A673 (cell line): ENCODE measurements at regions not wholly inside any gene's neighbourhood (a gene's known extent, or its start where the extent isn't known, plus 50 kb on each side); places are given as distances from the start of the nearest gene placed in this dataset.

Experiments used
- BruUV-seq: library from RNA; stranded (reverse); fragments of 400-500 nt; replicated peaks from 2 replicates; lab custom pipeline; 2021; lab: Mats Ljungman, UMichigan
- CTCF ChIA-PET: fragments of 300-600 bp; sonication (Branson Sonifier 250); formaldehyde crosslinking; loops from one replicate; lab custom pipeline; 2022; ENCODE audit warnings: antibody characterized with exemption; lab: Charles Lee
- POLR2A ChIA-PET: fragments of 300-600 bp; sonication (Branson Sonifier 250); formaldehyde crosslinking; loops from one replicate; lab custom pipeline; 2022; ENCODE audit warnings: antibody characterized with exemption; ENCODE audit not compliant: low non-redundant PET; lab: Charles Lee
- DNase-seq: peaks from one replicate; pipeline ENCODE4 v3.0.0-alpha.2; 2015; ENCODE audit warnings: low spot score
- H3K27ac ChIP-seq: fragments of 200-600 bp; sonication (generic); 2 replicates; pipeline ENCODE4 v1.5.1; 2016; ENCODE audit warnings: mixed run types, low read depth, mild to moderate bottlenecking, mixed read lengths, antibody characterized with exemption, low read length; ENCODE audit not compliant: poor library complexity, severe bottlenecking
- H3K27me3 ChIP-seq: fragments of 200-600 bp; sonication (generic); replicated peaks from 2 replicates; pipeline ENCODE4 v1.6.1; 2017; ENCODE audit warnings: mixed run types, low read depth, mild to moderate bottlenecking, mixed read lengths, antibody characterized with exemption, low read length; ENCODE audit not compliant: insufficient read depth, poor library complexity
- H3K36me3 ChIP-seq: fragments of 200-600 bp; sonication (generic); 2 replicates; pipeline ENCODE4 v1.6.1; 2016; ENCODE audit warnings: mixed run types, mild to moderate bottlenecking, mixed read lengths, antibody characterized with exemption, low read length; ENCODE audit not compliant: insufficient read depth, poor library complexity, severe bottlenecking
- H3K4me1 ChIP-seq: fragments of 200-600 bp; sonication (generic); 2 replicates; pipeline ENCODE4 v1.6.1; 2017; ENCODE audit warnings: mixed run types, mild to moderate bottlenecking, mixed read lengths, antibody characterized with exemption, low read length; ENCODE audit not compliant: insufficient read depth, poor library complexity, severe bottlenecking
- H3K4me3 ChIP-seq: fragments of 200-600 bp; sonication (generic); 2 replicates; pipeline ENCODE4 v1.5.1; 2016; ENCODE audit warnings: low read depth, mixed run types, mild to moderate bottlenecking, mixed read lengths, low read length; ENCODE audit not compliant: poor library complexity, severe bottlenecking
- H3K9me3 ChIP-seq: fragments of 200-600 bp; sonication (generic); 2 replicates; pipeline ENCODE4 v1.6.1; 2016; ENCODE audit warnings: mixed run types, low read depth, mild to moderate bottlenecking, mixed read lengths, antibody characterized with exemption, low read length; ENCODE audit not compliant: poor library complexity, severe bottlenecking
- EZH2 ChIP-seq: fragments of 200-600 bp; sonication (generic); IDR thresholded peaks from 2 replicates; pipeline ENCODE4 v1.6.1; 2017; ENCODE audit warnings: borderline replicate concordance, low read depth, mild to moderate bottlenecking, mixed read lengths, antibody characterized with exemption, low read length; ENCODE audit not compliant: poor library complexity, severe bottlenecking
- intact Hi-C: fragments of 100-400 bp; cut with micrococcal nuclease; formaldehyde crosslinking; loops from one replicate; pipeline ENCODE4 v1.10.0; 2022; ENCODE audit not compliant: unreplicated experiment
- TF ChIP-seq, protein P1 (sequence below): fragments of 300-800, 200-600 bp; sonication (generic); conservative IDR thresholded peaks from 2 replicates; pipeline ENCODE4 v1.5.1; 2017; ENCODE audit warnings: low read depth, mild to moderate bottlenecking, antibody characterized with exemption, low read length, moderate library complexity, mixed read lengths

DNA sequence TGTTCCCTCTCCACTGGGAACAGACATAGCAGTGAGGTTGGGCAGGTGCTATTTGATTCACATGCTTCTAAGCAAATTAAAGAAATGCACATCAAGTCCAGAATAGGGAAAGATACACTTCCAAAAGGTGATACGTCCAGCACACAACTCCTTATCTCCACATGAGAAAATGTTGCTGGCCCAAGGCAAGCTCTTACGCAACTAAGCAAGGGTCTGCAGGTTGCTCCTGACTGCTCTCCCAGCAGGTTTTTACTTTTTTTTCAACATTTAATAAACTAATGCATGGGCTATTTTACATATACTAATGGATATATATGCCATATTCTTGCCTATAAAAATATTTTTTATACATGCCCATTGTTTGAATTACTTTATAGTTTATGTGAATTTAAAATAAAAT is 818.5 kb upstream of the ROBO1 start:
- no peaks in the 10 kb centered on the region for H3K27me3 ChIP-seq
- no peak overlapping the region for H3K4me3 ChIP-seq
- H3K9me3 ChIP-seq = no peaks in the 10 kb centered on the region
- H3K36me3 ChIP-seq = no peaks in the 10 kb centered on the region
- ChIA-PET POLR2A (no interaction called here), CTCF (no interaction called here)
- intact Hi-C loops = no loop called here
- BruUV-seq = no TSS peak
- H3K27ac ChIP-seq = no peak overlapping the region
- no peaks in the 10 kb centered on the region for H3K4me1 ChIP-seq
- TF ChIP-seq EZH2 = no peak
- TF ChIP-seq, protein P1, sequence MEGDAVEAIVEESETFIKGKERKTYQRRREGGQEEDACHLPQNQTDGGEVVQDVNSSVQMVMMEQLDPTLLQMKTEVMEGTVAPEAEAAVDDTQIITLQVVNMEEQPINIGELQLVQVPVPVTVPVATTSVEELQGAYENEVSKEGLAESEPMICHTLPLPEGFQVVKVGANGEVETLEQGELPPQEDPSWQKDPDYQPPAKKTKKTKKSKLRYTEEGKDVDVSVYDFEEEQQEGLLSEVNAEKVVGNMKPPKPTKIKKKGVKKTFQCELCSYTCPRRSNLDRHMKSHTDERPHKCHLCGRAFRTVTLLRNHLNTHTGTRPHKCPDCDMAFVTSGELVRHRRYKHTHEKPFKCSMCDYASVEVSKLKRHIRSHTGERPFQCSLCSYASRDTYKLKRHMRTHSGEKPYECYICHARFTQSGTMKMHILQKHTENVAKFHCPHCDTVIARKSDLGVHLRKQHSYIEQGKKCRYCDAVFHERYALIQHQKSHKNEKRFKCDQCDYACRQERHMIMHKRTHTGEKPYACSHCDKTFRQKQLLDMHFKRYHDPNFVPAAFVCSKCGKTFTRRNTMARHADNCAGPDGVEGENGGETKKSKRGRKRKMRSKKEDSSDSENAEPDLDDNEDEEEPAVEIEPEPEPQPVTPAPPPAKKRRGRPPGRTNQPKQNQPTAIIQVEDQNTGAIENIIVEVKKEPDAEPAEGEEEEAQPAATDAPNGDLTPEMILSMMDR = no peak
- no peak for DNase-seq

- DNase-seq = no peak
- no TSS peak for BruUV-seq
- intact Hi-C loops = no loop called here
- ChIA-PET CTCF (no interaction called here), POLR2A (no interaction called here)
- Histone ChIP-seq H3K27ac (no peak overlapping the region), H3K4me1 (no peaks in the 10 kb centered on the region), H3K9me3 (no peaks in the 10 kb centered on the region), H3K27me3 (no peaks in the 10 kb centered on the region), H3K36me3 (no peaks in the 10 kb centered on the region), H3K4me3 (no peak overlapping the region)
- TF ChIP-seq, protein P1 = no peak
- no peak for TF ChIP-seq EZH2
Measured at GRCh38 chr3:80580146-80580545, 812.3 kb upstream of the ROBO1 start.

DNA sequence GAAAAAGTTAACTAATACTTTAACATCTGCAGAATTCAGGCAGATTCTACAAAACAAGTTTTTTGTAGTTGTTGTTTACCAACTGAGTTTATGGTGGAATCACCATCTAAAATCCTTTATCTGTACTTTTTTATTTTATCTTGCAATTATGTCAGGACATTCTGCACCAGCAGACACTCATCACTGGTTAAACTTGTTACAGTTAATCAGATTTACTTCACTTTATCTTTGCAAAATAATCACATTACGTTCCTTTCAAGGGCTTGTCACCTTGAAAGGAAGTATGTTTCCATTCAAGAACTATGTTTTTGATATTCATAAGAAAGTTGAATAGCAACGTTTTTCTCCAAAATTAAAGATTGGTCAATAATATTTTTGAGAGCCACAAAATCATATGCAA is 796.6 kb upstream of the ROBO1 start:
- Histone ChIP-seq H3K4me1 (no peaks in the 10 kb centered on the region), H3K4me3 (no peak overlapping the region), H3K27me3 (no peaks in the 10 kb centered on the region), H3K9me3 (no peaks in the 10 kb centered on the region), H3K27ac (no peak overlapping the region), H3K36me3 (no peaks in the 10 kb centered on the region)
- ChIA-PET CTCF (no interaction called here), POLR2A (no interaction called here)
- no TSS peak for BruUV-seq
- intact Hi-C loops = no loop called here
- DNase-seq = no peak
- TF ChIP-seq, protein P1 = no peak
- no peak for TF ChIP-seq EZH2
